SH-SY5Y (cell line): ENCODE measurements at regions not wholly inside any gene's neighbourhood (a gene's known extent, or its start where the extent isn't known, plus 50 kb on each side); places are given as distances from the start of the nearest gene placed in this dataset.

Experiments
- GATA2 ChIP-seq: IDR thresholded peaks from 2 replicates; pipeline ENCODE4 v1.6.1; 2011; ENCODE audit warnings: mild to moderate bottlenecking, low read depth, low read length
- GATA3 ChIP-seq: IDR thresholded peaks from 2 replicates; pipeline ENCODE4 v1.6.1; 2011; ENCODE audit warnings: low read depth, mild to moderate bottlenecking, low read length, moderate library complexity

DNA sequence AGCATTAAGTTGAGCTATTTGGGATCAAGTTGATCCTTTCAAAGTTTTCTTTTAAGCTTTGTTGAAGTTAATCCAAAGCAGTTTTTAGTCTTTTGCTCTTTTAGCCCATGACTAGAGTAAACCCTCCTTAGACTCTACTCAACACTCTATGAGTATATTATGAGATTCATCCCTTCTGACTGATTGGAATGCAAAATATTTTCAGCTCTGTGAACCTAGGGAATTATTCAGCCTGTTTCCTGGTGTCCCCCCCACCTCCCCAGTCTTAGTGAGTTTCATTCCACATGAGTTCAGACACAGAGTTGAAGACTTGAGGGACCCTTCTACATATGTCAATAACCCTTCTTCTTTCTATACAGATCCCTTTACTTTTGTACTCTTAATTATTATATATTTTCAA, 413.7 kb downstream of the RFPL4B start:
- no peak for TF ChIP-seq GATA2
- no peak for TF ChIP-seq GATA3

DNA sequence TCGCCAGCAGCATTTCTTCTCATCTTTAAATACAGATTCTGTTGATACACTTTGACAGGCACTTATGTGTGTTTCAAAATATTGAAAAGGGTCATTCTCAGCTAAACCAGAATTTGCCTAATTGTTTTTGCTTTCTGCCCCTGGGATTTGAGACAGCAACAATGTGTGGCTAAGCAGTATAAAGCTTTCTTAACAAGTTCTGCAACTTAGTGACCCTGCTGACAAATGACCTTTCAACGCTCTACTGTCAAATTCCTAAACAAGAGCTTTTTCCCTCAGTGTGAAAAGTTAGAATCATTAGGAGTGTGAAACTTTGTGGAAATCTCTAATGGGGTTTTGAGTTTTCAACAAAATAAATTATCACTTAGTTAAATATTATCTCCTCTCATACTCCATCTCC, 414.6 kb downstream of the RFPL4B start:
- TF ChIP-seq GATA3 (no peak), GATA2 (no peak)

GRCh38 chr6:112764377-112764776, 417.2 kb downstream of the RFPL4B start:
- TF ChIP-seq GATA3 = no peak
- TF ChIP-seq GATA2 = no peak

DNA sequence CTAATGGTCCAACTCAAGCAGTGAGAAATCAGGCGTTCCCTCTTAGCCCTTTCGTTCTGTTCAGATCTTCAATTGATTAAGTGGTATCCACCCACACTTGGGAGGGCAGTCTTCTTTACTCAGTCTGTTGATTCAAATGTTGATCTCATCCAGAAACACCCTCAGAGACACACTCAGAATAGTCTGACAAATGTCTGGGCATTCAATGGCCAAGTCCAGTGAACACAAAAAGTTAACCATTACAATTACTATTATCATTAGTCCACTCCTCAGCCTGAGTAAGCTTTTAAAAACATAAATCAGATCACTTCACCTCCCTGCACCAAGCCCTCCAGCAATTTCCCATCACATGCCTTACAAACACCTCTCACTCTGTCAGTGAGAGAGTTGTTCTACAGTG, 423.2 kb downstream of the RFPL4B start:
- TF ChIP-seq GATA3 (no peak), GATA2 (no peak)

DNA sequence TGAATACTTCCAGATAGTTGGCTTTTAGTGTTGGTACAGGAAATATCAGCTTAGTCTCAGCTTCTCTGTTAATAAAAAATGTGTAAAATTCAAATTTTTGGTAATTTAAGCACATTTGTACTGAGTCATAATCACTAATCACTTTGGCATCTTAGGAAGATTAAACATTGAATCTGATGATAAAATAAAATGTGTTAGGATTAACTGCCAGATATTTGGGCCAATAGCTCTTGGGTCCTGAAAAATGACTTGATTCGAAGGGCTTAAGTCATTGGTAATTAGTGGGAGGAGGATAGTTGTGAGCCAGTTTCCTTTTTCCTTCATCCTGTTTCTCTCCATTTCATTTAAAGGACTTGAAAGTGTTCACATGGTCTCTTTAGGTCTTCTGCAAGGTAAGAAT, 426.1 kb downstream of the RFPL4B start:
- TF ChIP-seq GATA3 (no peak), GATA2 (no peak)

- TF ChIP-seq GATA2 (no peak), GATA3 (no peak)
Observed at GRCh38 chr6:112774319-112774718, 427.2 kb downstream of the RFPL4B start.

GRCh38 chr6:112780498-112781096, 433.5 kb downstream of the RFPL4B start:
- no peak for TF ChIP-seq GATA2
- TF ChIP-seq GATA3 = no peak

DNA sequence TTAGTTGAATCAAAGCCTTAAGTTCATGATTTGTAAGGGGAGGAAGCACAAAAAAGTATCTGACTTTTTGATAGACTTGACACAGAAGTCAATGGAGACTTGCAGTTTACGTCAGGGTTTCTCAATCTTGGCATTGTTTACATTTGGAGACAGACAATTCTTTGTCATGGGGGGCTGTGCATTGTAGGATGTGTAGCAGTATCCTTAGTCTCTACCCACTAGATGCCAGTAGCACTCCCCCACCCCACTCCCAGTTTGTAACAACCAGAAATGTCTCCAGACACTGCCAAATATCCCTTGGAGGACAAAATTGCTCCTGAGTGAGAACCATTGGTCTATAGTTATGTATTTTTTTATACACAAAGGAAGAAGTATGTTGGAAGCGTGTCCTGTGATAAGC, 434.1 kb downstream of the RFPL4B start:
- TF ChIP-seq GATA2 (no peak), GATA3 (no peak)

GRCh38 chr6:112785408-112785807, 438.3 kb downstream of the RFPL4B start:
- no peak for TF ChIP-seq GATA2
- TF ChIP-seq GATA3 = no peak

GRCh38 chr6:112786801-112787200, 439.7 kb downstream of the RFPL4B start:
- TF ChIP-seq GATA3 (no peak), GATA2 (no peak)

DNA sequence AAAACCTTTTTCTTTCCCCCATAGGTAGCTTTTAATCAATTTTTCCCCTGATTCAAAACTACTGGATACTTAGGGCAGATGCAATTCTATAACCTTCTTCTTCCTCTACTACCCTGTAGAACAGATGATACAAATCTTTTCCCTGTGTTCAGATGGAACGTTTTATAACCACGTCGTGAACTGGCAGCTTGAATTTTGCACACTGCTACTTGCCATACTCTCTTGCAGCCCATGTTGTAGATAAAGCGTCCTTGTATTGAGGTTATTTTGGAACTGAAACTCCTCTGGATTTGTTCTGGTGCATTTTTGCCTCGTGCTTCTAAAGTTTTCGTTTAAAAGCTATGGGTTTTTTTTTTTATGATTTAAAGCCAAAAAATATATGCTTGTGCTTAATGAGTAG, 440.2 kb downstream of the RFPL4B start:
- TF ChIP-seq GATA3 = no peak

DNA sequence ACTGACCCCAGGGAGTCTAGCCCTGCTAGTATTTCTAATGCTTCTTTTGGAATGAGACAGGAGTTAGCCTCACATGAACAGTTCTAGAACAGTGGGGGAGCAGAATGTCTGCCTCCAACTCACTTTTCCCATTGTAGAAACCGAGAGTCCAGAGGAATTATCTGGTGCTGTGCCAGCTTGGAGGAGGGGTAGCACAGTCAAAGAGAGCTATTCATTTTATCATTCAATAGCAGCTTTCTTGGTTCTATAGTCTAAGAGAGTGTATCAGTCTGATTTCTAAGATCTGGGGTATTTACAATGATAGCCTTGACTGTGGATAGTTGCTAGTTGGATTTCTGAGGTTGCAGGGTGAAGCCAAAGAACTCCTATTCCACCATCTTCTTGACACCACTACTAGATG, 448.2 kb downstream of the RFPL4B start:
- TF ChIP-seq GATA3 = no peak
- no peak for TF ChIP-seq GATA2

DNA sequence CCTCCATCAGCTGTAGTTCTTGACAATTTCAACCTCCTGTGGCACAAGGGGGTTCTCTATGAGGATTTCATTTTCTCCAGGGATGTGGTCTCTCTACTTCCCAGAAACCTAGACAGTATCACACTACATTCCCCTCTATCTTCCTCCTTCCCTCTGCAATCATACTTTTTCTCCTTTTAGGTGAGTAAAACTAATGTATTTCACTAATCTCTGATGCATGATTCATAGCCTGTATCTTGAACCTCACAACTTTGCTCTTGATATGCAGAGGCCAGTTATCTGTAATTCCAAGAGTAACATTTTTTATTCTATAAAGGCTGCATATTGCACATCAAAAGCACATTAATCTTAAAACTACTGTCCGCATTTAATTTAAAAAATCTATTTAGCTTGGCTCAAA, 449.6 kb downstream of the RFPL4B start:
- no peak for TF ChIP-seq GATA2
- no peak for TF ChIP-seq GATA3

GRCh38 chr6:112799889-112800288, 452.8 kb downstream of the RFPL4B start:
- TF ChIP-seq GATA2 (no peak), GATA3 (no peak)

- TF ChIP-seq GATA3 (no peak), GATA2 (no peak)
Observed at GRCh38 chr6:112800439-112800838, 453.3 kb downstream of the RFPL4B start.

- no peak for TF ChIP-seq GATA2
Observed at GRCh38 chr6:112800916-112801315, 453.8 kb downstream of the RFPL4B start.
